ENCODE measurements at regions not wholly inside any gene's neighbourhood (a gene's known extent, or its start where the extent isn't known, plus 50 kb on each side); places are given as distances from the start of the nearest gene placed in this dataset.
"Not testable (repeated sequence)": the region's sequence is repeated elsewhere in the genome, so short reads cannot be mapped to it uniquely, and the experiment has no call there.

GRCh38 chr12:73585136-73585535, 952.5 kb upstream of the ATXN7L3B start:
- DNase-seq, result no peak

GRCh38 chr12:73589220-73589619, 948.4 kb upstream of the ATXN7L3B start:
- DNase-seq, result no peak

- no peak for DNase-seq
These were observed 939.0 kb upstream of the ATXN7L3B start for GRCh38 chr12:73598626-73599025.

GRCh38 chr12:73599268-73599667, 938.4 kb upstream of the ATXN7L3B start:
- DNase-seq, result no peak

GRCh38 chr12:73605925-73606324, 931.7 kb upstream of the ATXN7L3B start:
- DNase-seq, result not testable (repeated sequence)

GRCh38 chr12:73612551-73612950, 925.1 kb upstream of the ATXN7L3B start:
- no peak for DNase-seq

GRCh38 chr12:73623421-73623820, 914.2 kb upstream of the ATXN7L3B start:
- DNase-seq, result no peak

GRCh38 chr12:73625226-73625625, 912.4 kb upstream of the ATXN7L3B start:
- DNase-seq, result no peak

GRCh38 chr12:73629171-73629570, 908.5 kb upstream of the ATXN7L3B start:
- no peak for DNase-seq

- no peak for DNase-seq
These were observed 907.5 kb upstream of the ATXN7L3B start for GRCh38 chr12:73629893-73630831.

- no peak for DNase-seq
These were observed 905.4 kb upstream of the ATXN7L3B start for GRCh38 chr12:73632191-73632590.

GRCh38 chr12:73632661-73633060, 905.0 kb upstream of the ATXN7L3B start:
- DNase-seq, result no peak

GRCh38 chr12:73639397-73639796, 898.2 kb upstream of the ATXN7L3B start:
- not testable (repeated sequence) for DNase-seq

- DNase-seq, result no peak
These were observed 881.3 kb upstream of the ATXN7L3B start for GRCh38 chr12:73656375-73656774.

GRCh38 chr12:73659802-73660201, 877.8 kb upstream of the ATXN7L3B start:
- DNase-seq, result no peak

- DNase-seq, result no peak
These were observed 872.4 kb upstream of the ATXN7L3B start for GRCh38 chr12:73665193-73665592.

- not testable (repeated sequence) for DNase-seq
These were observed 866.1 kb upstream of the ATXN7L3B start for GRCh38 chr12:73671550-73671949.

GRCh38 chr12:73677520-73678291, 859.9 kb upstream of the ATXN7L3B start:
- no peak for DNase-seq

GRCh38 chr12:73678335-73678734, 859.3 kb upstream of the ATXN7L3B start:
- no peak for DNase-seq

- no peak for DNase-seq
These were observed 838.3 kb upstream of the ATXN7L3B start for GRCh38 chr12:73699318-73699717.

GRCh38 chr12:73714655-73715054, 823.0 kb upstream of the ATXN7L3B start:
- no peak for DNase-seq

- not testable (repeated sequence) for DNase-seq
These were observed 821.5 kb upstream of the ATXN7L3B start for GRCh38 chr12:73716143-73716542.

GRCh38 chr12:73719223-73719622, 818.4 kb upstream of the ATXN7L3B start:
- no peak for DNase-seq

GRCh38 chr12:73726881-73727280, 810.8 kb upstream of the ATXN7L3B start:
- DNase-seq, result no peak
